ENCODE measurements at regions not wholly inside any gene's neighbourhood (a gene's known extent, or its start where the extent isn't known, plus 50 kb on each side); places are given as distances from the start of the nearest gene placed in this dataset.
"Not testable (repeated sequence)": the region's sequence is repeated elsewhere in the genome, so short reads cannot be mapped to it uniquely, and the experiment has no call there.

- TF ChIP-seq MEIS2 (IDR thresholded peaks at IDR 0.05; ENCODE audit: partially characterized antibody), result peak; percentile 39
- not testable (repeated sequence) for TF ChIP-seq MLX (CRISPR knock-in tag; conservative IDR thresholded peaks at IDR 0.05); USF2 (CRISPR knock-in tag; IDR thresholded peaks at IDR 0.05); ZNF146 (CRISPR knock-in tag; IDR thresholded peaks at IDR 0.05; ENCODE audit: unreplicated experiment); THRB (CRISPR knock-in tag; conservative IDR thresholded peaks at IDR 0.05); SMAD1 (IDR thresholded peaks at IDR 0.05; ENCODE audit: low read depth, low read length, partially characterized antibody)
Measured at GRCh38 chr22:22321743-22322611, 77.4 kb downstream of the VPREB1 start.
